ENCODE measurements at regions not wholly inside any gene's neighbourhood (a gene's known extent, or its start where the extent isn't known, plus 50 kb on each side); places are given as distances from the start of the nearest gene placed in this dataset.
"Not testable (repeated sequence)": the region's sequence is repeated elsewhere in the genome, so short reads cannot be mapped to it uniquely, and the experiment has no call there.

- H3K27me3 ChIP-seq, result no peaks in the 10 kb centered on the region
- no peaks in the 10 kb centered on the region for H3K9me3 ChIP-seq (replicated peaks in 1 of 11)
- TF ChIP-seq Cebpa-rat (IDR thresholded peaks at IDR 0.05), result no peak
- no peaks in the 10 kb centered on the region for H3K36me3 ChIP-seq
- no peaks in the 10 kb centered on the region for H3K4me1 ChIP-seq
- H3K4me2 ChIP-seq, result no peak overlapping the region
- H3K27ac ChIP-seq, result no peak overlapping the region
- no peak overlapping the region for H3K9ac ChIP-seq
- no peak overlapping the region for H3K4me3 ChIP-seq
- H4K20me1 ChIP-seq, result no peaks in the 10 kb centered on the region
Observed at GRCh38 chr12:74227846-74228545, 309.6 kb upstream of the ATXN7L3B start.

GRCh38 chr12:74229671-74230070, 308.0 kb upstream of the ATXN7L3B start:
- H3K4me3 ChIP-seq, result no peak overlapping the region
- H3K27me3 ChIP-seq, result no peaks in the 10 kb centered on the region
- TF ChIP-seq Cebpa-rat (IDR thresholded peaks at IDR 0.05), result no peak
- no peak overlapping the region for H3K9ac ChIP-seq
- no peak overlapping the region for H3K27ac ChIP-seq
- no peaks in the 10 kb centered on the region for H3K36me3 ChIP-seq
- no peak overlapping the region for H3K4me2 ChIP-seq
- no peaks in the 10 kb centered on the region for H3K4me1 ChIP-seq
- no peaks in the 10 kb centered on the region for H3K9me3 ChIP-seq (replicated peaks in 1 of 11)
- H4K20me1 ChIP-seq, result no peaks in the 10 kb centered on the region

- no peaks in the 10 kb centered on the region for H3K27me3 ChIP-seq
- H3K4me2 ChIP-seq, result no peak overlapping the region
- no peak for TF ChIP-seq Cebpa-rat (IDR thresholded peaks at IDR 0.05)
- H3K9ac ChIP-seq, result no peak overlapping the region
- H3K9me3 ChIP-seq (replicated peaks in 1 of 11), result peaks cover 0 to 12% (median 8%) of the 10 kb centered on the region in 11 experiments; a peak in 7 of 22 replicates
- no peaks in the 10 kb centered on the region for H3K36me3 ChIP-seq
- no peaks in the 10 kb centered on the region for H4K20me1 ChIP-seq
- no peak overlapping the region for H3K4me3 ChIP-seq
- no peak overlapping the region for H3K27ac ChIP-seq
- no peaks in the 10 kb centered on the region for H3K4me1 ChIP-seq
Observed at GRCh38 chr12:74235342-74235741, 302.3 kb upstream of the ATXN7L3B start.

GRCh38 chr12:74241341-74241740, 296.3 kb upstream of the ATXN7L3B start:
- Histone ChIP-seq H3K4me3 (no peak overlapping the region), H3K4me1 (no peaks in the 10 kb centered on the region), H3K27me3 (no peaks in the 10 kb centered on the region), H3K9me3 (replicated peaks in 1 of 11) (peaks cover 0 to 12% (median 8%) of the 10 kb centered on the region in 11 experiments; a peak in 8 of 22 replicates), H4K20me1 (no peaks in the 10 kb centered on the region), H3K27ac (no peak overlapping the region), H3K9ac (no peak overlapping the region), H3K4me2 (no peak overlapping the region), H3K36me3 (no peaks in the 10 kb centered on the region)
- no peak for TF ChIP-seq Cebpa-rat (IDR thresholded peaks at IDR 0.05)

GRCh38 chr12:74242088-74242487, 295.5 kb upstream of the ATXN7L3B start:
- Histone ChIP-seq H3K27me3 (no peaks in the 10 kb centered on the region), H3K36me3 (no peaks in the 10 kb centered on the region), H3K4me3 (no peak overlapping the region), H4K20me1 (no peaks in the 10 kb centered on the region), H3K4me2 (no peak overlapping the region), H3K9ac (no peak overlapping the region), H3K27ac (no peak overlapping the region), H3K9me3 (replicated peaks in 1 of 11) (peaks cover 0 to 12% (median 8%) of the 10 kb centered on the region in 11 experiments; a peak in 8 of 22 replicates), H3K4me1 (no peaks in the 10 kb centered on the region)
- no peak for TF ChIP-seq Cebpa-rat (IDR thresholded peaks at IDR 0.05)

GRCh38 chr12:74245458-74245857, 292.2 kb upstream of the ATXN7L3B start:
- no peak for TF ChIP-seq Cebpa-rat (IDR thresholded peaks at IDR 0.05)
- Histone ChIP-seq H3K4me3 (no peak overlapping the region), H3K9ac (no peak overlapping the region), H3K4me1 (no peaks in the 10 kb centered on the region), H3K9me3 (replicated peaks in 1 of 11) (no peaks in the 10 kb centered on the region; a peak in 1 of 22 replicates), H3K27me3 (no peaks in the 10 kb centered on the region), H3K4me2 (no peak overlapping the region), H4K20me1 (no peaks in the 10 kb centered on the region), H3K27ac (no peak overlapping the region), H3K36me3 (no peaks in the 10 kb centered on the region)

- peaks cover 0 to 11% (median 7%) of the 10 kb centered on the region in 11 experiments; a peak in 14 of 22 replicates for H3K9me3 ChIP-seq (replicated peaks in 1 of 11)
- no peak for TF ChIP-seq Cebpa-rat (IDR thresholded peaks at IDR 0.05)
- no peaks in the 10 kb centered on the region for H4K20me1 ChIP-seq
- H3K4me3 ChIP-seq, result no peak overlapping the region
- no peak overlapping the region for H3K27ac ChIP-seq
- no peak overlapping the region for H3K9ac ChIP-seq
- H3K4me1 ChIP-seq, result no peaks in the 10 kb centered on the region
- H3K4me2 ChIP-seq, result no peak overlapping the region
- no peaks in the 10 kb centered on the region for H3K36me3 ChIP-seq
- no peaks in the 10 kb centered on the region for H3K27me3 ChIP-seq
Observed at GRCh38 chr12:74250891-74251290, 286.7 kb upstream of the ATXN7L3B start.

GRCh38 chr12:74253826-74254225, 283.8 kb upstream of the ATXN7L3B start:
- H3K9me3 ChIP-seq (replicated peaks in 1 of 11), result peaks cover 0 to 11% (median 7%) of the 10 kb centered on the region in 11 experiments; a peak in 14 of 22 replicates
- H4K20me1 ChIP-seq, H3K27me3 ChIP-seq, H3K27ac ChIP-seq, H3K36me3 ChIP-seq, H3K4me3 ChIP-seq, H3K4me2 ChIP-seq, H3K9ac ChIP-seq, H3K4me1 ChIP-seq: not testable (repeated sequence)

- H3K4me3 ChIP-seq, result no peak overlapping the region
- H4K20me1 ChIP-seq, result no peaks in the 10 kb centered on the region
- no peaks in the 10 kb centered on the region for H3K27me3 ChIP-seq
- H3K9me3 ChIP-seq (replicated peaks in 1 of 11), result peaks cover 0 to 11% (median 7%) of the 10 kb centered on the region in 11 experiments; a peak in 14 of 22 replicates
- no peaks in the 10 kb centered on the region for H3K36me3 ChIP-seq
- H3K4me1 ChIP-seq, result no peaks in the 10 kb centered on the region
- no peak overlapping the region for H3K4me2 ChIP-seq
- no peak overlapping the region for H3K27ac ChIP-seq
- H3K9ac ChIP-seq, result no peak overlapping the region
- no peak for TF ChIP-seq Cebpa-rat (IDR thresholded peaks at IDR 0.05)
Observed at GRCh38 chr12:74254784-74255183, 282.9 kb upstream of the ATXN7L3B start.

- Histone ChIP-seq H4K20me1 (no peaks in the 10 kb centered on the region), H3K9ac (no peak overlapping the region), H3K4me1 (no peaks in the 10 kb centered on the region), H3K27me3 (no peaks in the 10 kb centered on the region), H3K9me3 (replicated peaks in 1 of 11) (no peaks in the 10 kb centered on the region; a peak in 1 of 22 replicates), H3K27ac (no peak overlapping the region), H3K4me2 (no peak overlapping the region), H3K4me3 (no peak overlapping the region), H3K36me3 (no peaks in the 10 kb centered on the region)
- no peak for TF ChIP-seq Cebpa-rat (IDR thresholded peaks at IDR 0.05)
Observed at GRCh38 chr12:74259199-74259598, 278.4 kb upstream of the ATXN7L3B start.
